Osteoblast (primary cell): ENCODE measurements at regions not wholly inside any gene's neighbourhood (a gene's known extent, or its start where the extent isn't known, plus 50 kb on each side); places are given as distances from the start of the nearest gene placed in this dataset.

Experiments
- DNase-seq: peaks from one replicate; pipeline ENCODE4 v3.0.0; 2011; ENCODE audit warnings: low spot score, mixed read lengths; ENCODE audit not compliant: insufficient read length; ENCODE audit errors: missing footprints
- H2AFZ ChIP-seq: 2 replicates; pipeline ENCODE4 v1.6.0; 2011; ENCODE audit warnings: mild to moderate bottlenecking, low read length
- H3K27ac ChIP-seq: 2 replicates; pipeline ENCODE4 v1.5.1; 2011; ENCODE audit warnings: mild to moderate bottlenecking, low read depth, low read length, moderate library complexity
- H3K27me3 ChIP-seq: 2 replicates; pipeline ENCODE4 v1.6.0; 2012; ENCODE audit warnings: mild to moderate bottlenecking, control low read depth, inconsistent platforms, low read length, moderate library complexity; ENCODE audit not compliant: insufficient read depth
- H3K36me3 ChIP-seq: 2 replicates; pipeline ENCODE4 v1.5.1; 2011; ENCODE audit warnings: mild to moderate bottlenecking, low read length, control low read depth, moderate library complexity; ENCODE audit not compliant: insufficient read depth
- H3K4me1 ChIP-seq: 2 replicates; pipeline ENCODE4 v1.5.1; 2011; ENCODE audit warnings: mild to moderate bottlenecking, low read length, control low read depth, moderate library complexity; ENCODE audit not compliant: insufficient read depth
- H3K4me2 ChIP-seq: 2 replicates; pipeline ENCODE4 v1.6.0; 2011; ENCODE audit warnings: mild to moderate bottlenecking, low read length; ENCODE audit not compliant: insufficient read depth
- H3K4me3 ChIP-seq: fragments of 200-600 bp; sonication (generic); 3 replicates; pipeline ENCODE4 v1.5.1; 2012; ENCODE audit warnings: mild to moderate bottlenecking, low read length, inconsistent platforms; ENCODE audit not compliant: insufficient read depth
- H3K79me2 ChIP-seq: 2 replicates; pipeline ENCODE4 v1.6.0; 2012; ENCODE audit warnings: mild to moderate bottlenecking, low read length, control low read depth, inconsistent platforms; ENCODE audit not compliant: insufficient read depth
- H3K9me3 ChIP-seq: 2 replicates; pipeline ENCODE4 v1.5.1; 2011; ENCODE audit warnings: low read depth, low read length, control low read depth
- H4K20me1 ChIP-seq: 2 replicates; pipeline ENCODE4 v1.6.0; 2012; ENCODE audit warnings: mild to moderate bottlenecking, low read length, control low read depth; ENCODE audit not compliant: insufficient read depth
- TF ChIP-seq, protein P1 (sequence below): IDR thresholded peaks from 2 replicates; pipeline ENCODE4 v1.5.1; 2011; ENCODE audit warnings: mild to moderate bottlenecking, low read depth, low read length, moderate library complexity; ENCODE audit errors: extremely low read depth

DNA sequence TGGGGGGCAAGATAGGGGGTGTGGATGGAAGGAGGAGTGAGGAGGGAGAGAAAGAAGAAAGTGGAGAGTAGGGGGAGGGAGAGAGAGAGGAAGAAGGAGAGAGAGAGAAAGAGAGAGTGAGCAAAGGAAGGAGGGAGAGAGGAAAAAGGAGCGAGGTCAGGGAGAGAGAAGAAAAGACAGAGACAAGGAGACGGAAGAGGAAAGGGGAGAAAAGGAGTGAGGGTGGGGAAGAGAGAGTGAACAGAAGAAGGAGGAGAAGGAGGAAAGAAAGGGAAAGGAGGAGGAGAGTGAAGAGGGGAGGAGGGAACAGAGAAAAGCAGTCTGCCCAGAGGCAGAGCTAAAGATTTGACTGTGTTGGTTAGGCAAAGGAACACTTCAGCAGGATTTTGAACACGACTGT, 181.6 kb downstream of the MID1IP1 start:
- no peak for DNase-seq
- Histone ChIP-seq H3K36me3 (no peaks in the 10 kb centered on the region), H3K27me3 (peaks cover 5% of the 10 kb centered on the region), H3K4me2 (no peak overlapping the region), H2AFZ (no peak overlapping the region), H3K9me3 (no peaks in the 10 kb centered on the region), H3K4me3 (no peak overlapping the region), H4K20me1 (no peaks in the 10 kb centered on the region), H3K27ac (no peak overlapping the region), H3K79me2 (no peaks in the 10 kb centered on the region), H3K4me1 (no peaks in the 10 kb centered on the region)
- TF ChIP-seq, protein P1, sequence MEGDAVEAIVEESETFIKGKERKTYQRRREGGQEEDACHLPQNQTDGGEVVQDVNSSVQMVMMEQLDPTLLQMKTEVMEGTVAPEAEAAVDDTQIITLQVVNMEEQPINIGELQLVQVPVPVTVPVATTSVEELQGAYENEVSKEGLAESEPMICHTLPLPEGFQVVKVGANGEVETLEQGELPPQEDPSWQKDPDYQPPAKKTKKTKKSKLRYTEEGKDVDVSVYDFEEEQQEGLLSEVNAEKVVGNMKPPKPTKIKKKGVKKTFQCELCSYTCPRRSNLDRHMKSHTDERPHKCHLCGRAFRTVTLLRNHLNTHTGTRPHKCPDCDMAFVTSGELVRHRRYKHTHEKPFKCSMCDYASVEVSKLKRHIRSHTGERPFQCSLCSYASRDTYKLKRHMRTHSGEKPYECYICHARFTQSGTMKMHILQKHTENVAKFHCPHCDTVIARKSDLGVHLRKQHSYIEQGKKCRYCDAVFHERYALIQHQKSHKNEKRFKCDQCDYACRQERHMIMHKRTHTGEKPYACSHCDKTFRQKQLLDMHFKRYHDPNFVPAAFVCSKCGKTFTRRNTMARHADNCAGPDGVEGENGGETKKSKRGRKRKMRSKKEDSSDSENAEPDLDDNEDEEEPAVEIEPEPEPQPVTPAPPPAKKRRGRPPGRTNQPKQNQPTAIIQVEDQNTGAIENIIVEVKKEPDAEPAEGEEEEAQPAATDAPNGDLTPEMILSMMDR, result no peak

DNA sequence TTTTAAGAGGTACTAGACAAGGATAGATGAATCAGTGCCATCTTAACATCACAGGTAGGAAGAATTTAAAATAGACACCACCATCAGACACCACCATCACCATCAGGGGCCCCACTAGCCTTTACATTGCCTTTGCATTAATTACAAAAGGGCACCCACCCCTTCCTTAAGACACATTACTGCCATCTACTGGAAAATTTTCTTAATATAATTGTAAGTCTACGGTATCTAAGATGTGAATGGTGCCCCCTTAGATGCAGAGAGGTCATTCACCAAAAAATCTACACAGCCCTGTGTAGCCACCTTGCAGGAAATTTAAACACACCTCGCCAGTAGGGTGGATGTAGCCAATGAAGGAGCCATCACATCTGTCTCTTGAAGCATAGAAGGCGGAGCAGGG, 184.1 kb downstream of the MID1IP1 start:
- no peaks in the 10 kb centered on the region for H3K9me3 ChIP-seq
- no peak overlapping the region for H3K4me2 ChIP-seq
- H3K4me3 ChIP-seq, result no peak overlapping the region
- H3K79me2 ChIP-seq, result no peaks in the 10 kb centered on the region
- no peak overlapping the region for H3K27ac ChIP-seq
- peaks cover 10% of the 10 kb centered on the region for H3K27me3 ChIP-seq
- no peak overlapping the region for H2AFZ ChIP-seq
- DNase-seq, result peak; percentile 71
- no peaks in the 10 kb centered on the region for H4K20me1 ChIP-seq
- H3K4me1 ChIP-seq, result no peaks in the 10 kb centered on the region
- H3K36me3 ChIP-seq, result no peaks in the 10 kb centered on the region
- TF ChIP-seq, protein P1, result peak; percentile 33

DNA sequence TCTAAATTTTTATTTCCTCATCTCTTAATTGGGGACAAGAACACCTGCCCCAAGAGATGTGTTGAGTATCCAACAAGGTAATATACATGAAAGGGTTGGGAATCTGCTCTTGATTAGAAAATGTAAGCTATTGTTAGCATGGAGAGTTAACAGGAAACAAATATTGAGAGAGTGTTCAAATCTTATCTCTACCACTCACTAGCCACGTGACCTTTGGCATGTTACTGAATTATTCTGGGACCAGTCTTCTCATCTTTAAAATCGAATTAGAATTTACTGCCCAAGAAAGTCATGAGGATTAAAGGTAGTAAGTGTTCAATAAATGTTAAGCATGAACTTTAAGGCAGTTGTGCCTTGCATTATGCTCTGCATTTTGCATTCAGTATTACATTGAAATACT, 184.7 kb downstream of the MID1IP1 start:
- no peaks in the 10 kb centered on the region for H3K9me3 ChIP-seq
- TF ChIP-seq, protein P1, result no peak
- no peak for DNase-seq

DNA sequence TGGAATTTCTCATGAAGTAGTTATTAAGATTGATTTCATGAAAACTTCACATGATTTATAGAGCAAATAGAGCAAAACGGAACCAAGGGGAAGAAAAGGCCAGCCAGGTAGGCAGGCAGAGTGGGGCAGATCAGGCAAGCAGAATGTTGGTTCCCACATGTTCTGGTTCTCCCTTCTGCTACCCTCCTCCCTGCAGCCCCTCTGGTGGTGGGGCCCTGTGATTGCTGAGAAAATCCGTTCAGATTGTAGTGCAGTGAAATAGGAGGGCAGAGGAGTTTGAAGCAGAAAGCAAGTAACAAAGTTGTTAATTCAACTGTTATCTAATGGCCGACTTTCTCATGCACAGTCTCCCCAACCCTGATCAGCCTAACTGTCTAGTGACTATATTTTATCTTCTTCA, 185.3 kb downstream of the MID1IP1 start:
- Histone ChIP-seq H3K27me3 (peaks cover 10% of the 10 kb centered on the region), H4K20me1 (no peaks in the 10 kb centered on the region), H3K27ac (no peak overlapping the region), H3K4me3 (no peak overlapping the region), H3K4me1 (no peaks in the 10 kb centered on the region), H3K79me2 (no peaks in the 10 kb centered on the region), H3K36me3 (no peaks in the 10 kb centered on the region), H3K4me2 (no peak overlapping the region), H2AFZ (no peak overlapping the region), H3K9me3 (no peaks in the 10 kb centered on the region)
- TF ChIP-seq, protein P1, result no peak
- no peak for DNase-seq

More for the DNA sequence above, 184.7 kb downstream of the MID1IP1 start:
- H3K79me2 ChIP-seq, result no peaks in the 10 kb centered on the region
- no peaks in the 10 kb centered on the region for H4K20me1 ChIP-seq
- H3K4me1 ChIP-seq, result no peaks in the 10 kb centered on the region
- H3K36me3 ChIP-seq, result no peaks in the 10 kb centered on the region
- no peak overlapping the region for H2AFZ ChIP-seq
- no peak overlapping the region for H3K27ac ChIP-seq
- H3K27me3 ChIP-seq, result peaks cover 10% of the 10 kb centered on the region
- H3K4me3 ChIP-seq, result no peak overlapping the region
- no peak overlapping the region for H3K4me2 ChIP-seq
